ENCODE measurements at regions not wholly inside any gene's neighbourhood (a gene's known extent, or its start where the extent isn't known, plus 50 kb on each side); places are given as distances from the start of the nearest gene placed in this dataset.

DNA sequence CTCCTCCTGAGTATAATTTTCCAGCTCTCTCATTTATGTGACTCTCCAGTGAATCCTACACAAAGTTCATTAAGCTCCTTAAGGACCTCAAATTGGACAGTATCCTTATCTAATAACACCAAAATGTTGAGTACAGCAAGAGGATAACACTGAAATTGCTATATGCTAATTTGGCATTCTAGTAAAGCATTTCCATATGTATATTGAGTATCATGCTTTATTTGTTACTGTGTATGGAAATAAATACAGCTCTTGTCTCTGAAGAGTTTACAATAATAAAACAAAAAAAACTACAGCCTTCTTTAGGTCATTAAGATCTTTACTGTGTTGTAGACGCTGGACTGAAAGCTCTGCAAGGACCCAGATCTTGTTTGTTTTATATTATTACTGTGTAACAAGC lies 1341.3 kb downstream of the ROBO1 start:
- TF ChIP-seq EZH2 (IDR thresholded peaks at IDR 0.05; ENCODE audit: borderline replicate concordance, low read depth, low read length, severe bottlenecking) (no peak), JUN (IDR thresholded peaks at IDR 0.05; ENCODE audit: borderline replicate concordance, insufficient read depth, insufficient read length, low read depth) (no peak)
- no peak overlapping the region for H3K4me2 ChIP-seq (ENCODE audit: insufficient read depth, low read length)
- FAIRE-seq (no peak), DNase-seq (ENCODE audit: low read depth, low spot score) (no peak)
- no peaks in the 10 kb centered on the region for H3K4me1 ChIP-seq (ENCODE audit: control insufficient read depth, extremely low read depth, insufficient read depth, low read length)
- no peaks in the 10 kb centered on the region for H3K9me3 ChIP-seq (replicated peaks; ENCODE audit: control insufficient read depth, insufficient read depth, low read length)
- H3K9me1 ChIP-seq (replicated peaks; ENCODE audit: control insufficient read depth, extremely low read depth, insufficient read depth, low read length): no peaks in the 10 kb centered on the region
- H3K4me3 ChIP-seq (replicated peaks in 1 of 3; ENCODE audit: insufficient read depth in 1 of 3, low read depth in 1 of 3, low read length in 3 of 3): no peak overlapping the region
- H3K27me3 ChIP-seq (ENCODE audit: control insufficient read depth in 2 of 2, insufficient read depth in 2 of 2, low read length in 2 of 2): no peaks in the 10 kb centered on the region
- no peaks in the 10 kb centered on the region for H3K36me3 ChIP-seq (ENCODE audit: control insufficient read depth in 2 of 2, extremely low read depth in 1 of 2, insufficient read depth in 2 of 2, low read length in 2 of 2)
- no peaks in the 10 kb centered on the region for H4K20me1 ChIP-seq (replicated peaks; ENCODE audit: control insufficient read depth, extremely low read depth, insufficient read depth, low read length)
- ChIA-PET CTCF (no interaction called here), POLR2A (no interaction called here)
- no TSS peak for BruUV-seq (replicated peaks)
- H3K9ac ChIP-seq (replicated peaks; ENCODE audit: extremely low read depth, insufficient read depth, low read length): no peak overlapping the region
- H3K27ac ChIP-seq (ENCODE audit: insufficient read depth, low read depth, low read length): no peak overlapping the region
- dilution Hi-C loops (cut with MboI; ENCODE audit: extremely low pct_ligation_motif_present, low sequenced_read_pairs) (no loop called here), intact Hi-C loops (cut with micrococcal nuclease) (no loop called here)
- no peaks in the 10 kb centered on the region for H3K79me2 ChIP-seq (ENCODE audit: control insufficient read depth, insufficient read depth, low read length)
- H2AFZ ChIP-seq (ENCODE audit: low read depth, low read length): no peak overlapping the region

DNA sequence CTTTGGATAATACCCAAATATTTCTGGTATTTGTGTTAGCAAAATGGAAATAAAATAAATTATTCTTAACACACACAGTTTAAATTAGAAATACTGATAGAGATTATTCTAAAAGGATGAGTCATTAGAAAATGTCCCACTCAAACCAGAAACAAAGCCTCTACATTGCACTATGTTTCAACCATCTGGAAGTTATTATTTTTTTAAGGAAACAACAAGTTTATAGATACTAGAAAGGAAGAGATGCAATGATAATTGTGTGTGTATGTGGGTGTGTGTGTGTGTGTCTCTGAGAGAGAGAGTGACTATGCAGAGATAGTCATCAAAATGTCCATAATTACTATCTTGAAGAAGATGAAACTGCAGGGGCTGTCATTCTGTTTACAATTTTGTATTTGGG lies 1340.5 kb downstream of the ROBO1 start:
- Histone ChIP-seq H3K4me1 (ENCODE audit: control insufficient read depth, extremely low read depth, insufficient read depth, low read length) (no peaks in the 10 kb centered on the region), H4K20me1 (replicated peaks; ENCODE audit: control insufficient read depth, extremely low read depth, insufficient read depth, low read length) (no peaks in the 10 kb centered on the region), H3K9me3 (replicated peaks; ENCODE audit: control insufficient read depth, insufficient read depth, low read length) (no peaks in the 10 kb centered on the region), H3K4me3 (replicated peaks in 1 of 3; ENCODE audit: insufficient read depth in 1 of 3, low read depth in 1 of 3, low read length in 3 of 3) (no peak overlapping the region), H3K9me1 (replicated peaks; ENCODE audit: control insufficient read depth, extremely low read depth, insufficient read depth, low read length) (no peaks in the 10 kb centered on the region), H3K9ac (replicated peaks; ENCODE audit: extremely low read depth, insufficient read depth, low read length) (no peak overlapping the region), H2AFZ (ENCODE audit: low read depth, low read length) (no peak overlapping the region), H3K36me3 (ENCODE audit: control insufficient read depth in 2 of 2, extremely low read depth in 1 of 2, insufficient read depth in 2 of 2, low read length in 2 of 2) (no peaks in the 10 kb centered on the region), H3K79me2 (ENCODE audit: control insufficient read depth, insufficient read depth, low read length) (no peaks in the 10 kb centered on the region), H3K4me2 (ENCODE audit: insufficient read depth, low read length) (no peak overlapping the region), H3K27ac (ENCODE audit: insufficient read depth, low read depth, low read length) (no peak overlapping the region), H3K27me3 (ENCODE audit: control insufficient read depth in 2 of 2, insufficient read depth in 2 of 2, low read length in 2 of 2) (no peaks in the 10 kb centered on the region)
- FAIRE-seq (no peak), DNase-seq (ENCODE audit: low read depth, low spot score) (no peak)
- ChIA-PET CTCF (no interaction called here), POLR2A (no interaction called here)
- dilution Hi-C loops (cut with MboI; ENCODE audit: extremely low pct_ligation_motif_present, low sequenced_read_pairs): no loop called here
- BruUV-seq (replicated peaks): no TSS peak
- intact Hi-C loops (cut with micrococcal nuclease): no loop called here
- no peak for TF ChIP-seq JUN (IDR thresholded peaks at IDR 0.05; ENCODE audit: borderline replicate concordance, insufficient read depth, insufficient read length, low read depth)
- no peak for TF ChIP-seq POLR2AphosphoS5 (IDR thresholded peaks at IDR 0.05; ENCODE audit: insufficient read depth, low read depth, low read length)
- TF ChIP-seq, protein P1, sequence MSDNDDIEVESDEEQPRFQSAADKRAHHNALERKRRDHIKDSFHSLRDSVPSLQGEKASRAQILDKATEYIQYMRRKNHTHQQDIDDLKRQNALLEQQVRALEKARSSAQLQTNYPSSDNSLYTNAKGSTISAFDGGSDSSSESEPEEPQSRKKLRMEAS (IDR thresholded peaks at IDR 0.05; ENCODE audit: insufficient read depth, insufficient read length): no peak
- no peak for TF ChIP-seq EZH2 (IDR thresholded peaks at IDR 0.05; ENCODE audit: borderline replicate concordance, low read depth, low read length, severe bottlenecking)
- no peak for TF ChIP-seq POLR2A (IDR thresholded peaks at IDR 0.05; ENCODE audit: low read depth, low read length)
- no peak for TF ChIP-seq FOS (IDR thresholded peaks at IDR 0.05; ENCODE audit: borderline replicate concordance, insufficient read depth, low read length)
- TF ChIP-seq, protein P2, sequence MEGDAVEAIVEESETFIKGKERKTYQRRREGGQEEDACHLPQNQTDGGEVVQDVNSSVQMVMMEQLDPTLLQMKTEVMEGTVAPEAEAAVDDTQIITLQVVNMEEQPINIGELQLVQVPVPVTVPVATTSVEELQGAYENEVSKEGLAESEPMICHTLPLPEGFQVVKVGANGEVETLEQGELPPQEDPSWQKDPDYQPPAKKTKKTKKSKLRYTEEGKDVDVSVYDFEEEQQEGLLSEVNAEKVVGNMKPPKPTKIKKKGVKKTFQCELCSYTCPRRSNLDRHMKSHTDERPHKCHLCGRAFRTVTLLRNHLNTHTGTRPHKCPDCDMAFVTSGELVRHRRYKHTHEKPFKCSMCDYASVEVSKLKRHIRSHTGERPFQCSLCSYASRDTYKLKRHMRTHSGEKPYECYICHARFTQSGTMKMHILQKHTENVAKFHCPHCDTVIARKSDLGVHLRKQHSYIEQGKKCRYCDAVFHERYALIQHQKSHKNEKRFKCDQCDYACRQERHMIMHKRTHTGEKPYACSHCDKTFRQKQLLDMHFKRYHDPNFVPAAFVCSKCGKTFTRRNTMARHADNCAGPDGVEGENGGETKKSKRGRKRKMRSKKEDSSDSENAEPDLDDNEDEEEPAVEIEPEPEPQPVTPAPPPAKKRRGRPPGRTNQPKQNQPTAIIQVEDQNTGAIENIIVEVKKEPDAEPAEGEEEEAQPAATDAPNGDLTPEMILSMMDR (IDR thresholded peaks at IDR 0.05; ENCODE audit: extremely low read depth in 1 of 2, insufficient read depth in 1 of 2, low read depth in 1 of 2, low read length in 2 of 2): no peak
- no peak for TF ChIP-seq MYC (IDR thresholded peaks at IDR 0.05; ENCODE audit: low read depth, low read length)
- TF ChIP-seq GATA2 (IDR thresholded peaks at IDR 0.05; ENCODE audit: insufficient read depth, insufficient read length, low read depth, low read length): no peak

Data from endothelial cell of umbilical vein (primary cell).